Gastroesophageal sphincter (tissue), 4 donors: ENCODE measurements at regions not wholly inside any gene's neighbourhood (a gene's known extent, or its start where the extent isn't known, plus 50 kb on each side); places are given as distances from the start of the nearest gene placed in this dataset.
"Not testable (repeated sequence)": the region's sequence is repeated elsewhere in the genome, so short reads cannot be mapped to it uniquely, and the experiment has no call there.

ENCODE experiments used
- ATAC-seq: fragments of 150-250 bp; one replicate; pipeline ENCODE4 v1.9.1; 2016; ENCODE audit warnings: mild to moderate bottlenecking, moderate library complexity
- H3K27ac ChIP-seq, 4 donors: fragments of 200-600 bp; sonication (generic) in 3 of 4; 1 replicate in 3 of 4; 2 replicates in 1 of 4; pipeline ENCODE4 v1.5.1; 2016 to 2019
- H3K27me3 ChIP-seq: fragments of 200-600 bp; sonication (generic); one replicate; pipeline ENCODE4 v1.5.1; 2019
- H3K36me3 ChIP-seq, 2 donors: fragments of 200-600 bp; sonication (generic); one replicate each; pipeline ENCODE4 v1.5.1; 2019; ENCODE audit warnings: control low read depth in 1 of 2
- H3K4me1 ChIP-seq, 3 donors: fragments of 200-600 bp; sonication (generic); 1 replicate in 2 of 3; 2 replicates in 1 of 3; pipeline ENCODE4 v1.5.1; 2016 to 2019; ENCODE audit warnings: control low read depth in 2 of 3
- H3K4me3 ChIP-seq, 2 donors: fragments of 200-600 bp; sonication (generic); one replicate each; pipeline ENCODE4 v1.5.1; 2019; ENCODE audit warnings: mild to moderate bottlenecking in 1 of 2, moderate library complexity in 1 of 2
- H3K9me3 ChIP-seq, 3 donors: fragments of 200-600 bp; sonication (generic); one replicate each; pipeline ENCODE4 v1.5.1; 2017 to 2019; ENCODE audit warnings: control low read depth in 2 of 3
- EP300 ChIP-seq: sonication (generic); formaldehyde crosslinking; IDR thresholded peaks from one replicate; pipeline ENCODE4 v1.6.1; 2017; ENCODE audit warnings: antibody characterized with exemption, mild to moderate bottlenecking
- POLR2A ChIP-seq, 2 donors: fragments of 450-650 bp; IDR thresholded peaks; one replicate each; pipeline ENCODE4 v1.6.1; 2017; ENCODE audit warnings: antibody characterized with exemption in 2 of 2, mild to moderate bottlenecking in 2 of 2, moderate library complexity in 1 of 2
- POLR2AphosphoS5 ChIP-seq: sonication (generic); formaldehyde crosslinking; IDR thresholded peaks from one replicate; pipeline ENCODE4 v1.6.1; 2017; ENCODE audit warnings: antibody characterized with exemption
- WGBS, 2 donors: methylation state at CpG; one replicate each; pipeline ENCODE4 v1.1.5; 2018; ENCODE audit warnings: low coverage in 1 of 2; 5-methylcytosine and 5-hydroxymethylcytosine counted together
- TF ChIP-seq, protein P1 (sequence below), 4 experiments: fragments of 200-600 bp in 2 of 4; fragments of 450-650 bp in 2 of 4; sonication (generic) in 1 of 4; IDR thresholded peaks; one replicate each; pipeline ENCODE4 v1.5.1; 2017 to 2019; ENCODE audit warnings: antibody characterized with exemption in 4 of 4, mild to moderate bottlenecking in 2 of 4, moderate library complexity in 2 of 4

DNA sequence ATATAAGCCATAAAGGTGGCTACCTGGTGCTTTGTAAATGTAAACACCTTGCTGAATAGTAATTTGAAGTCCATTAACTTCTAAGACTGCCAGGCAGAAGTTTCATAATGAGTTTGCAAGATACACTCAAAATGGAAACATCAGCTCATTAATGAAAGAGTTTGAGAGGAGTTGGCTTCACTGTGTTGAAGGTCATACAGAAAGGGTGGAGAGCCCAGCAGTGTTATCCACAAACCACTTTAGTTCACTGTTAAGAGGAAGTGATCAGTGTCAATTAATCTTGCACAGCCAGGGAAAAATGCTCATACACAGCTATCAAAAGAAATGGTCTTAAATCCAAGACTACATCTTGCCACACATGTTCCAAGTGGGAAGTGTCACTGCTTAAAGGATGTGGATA lies 689.4 kb downstream of the JRKL start:
- no peak overlapping the region for H3K27ac ChIP-seq
- H3K36me3 ChIP-seq = no peaks in the 10 kb centered on the region
- TF ChIP-seq, protein P1, sequence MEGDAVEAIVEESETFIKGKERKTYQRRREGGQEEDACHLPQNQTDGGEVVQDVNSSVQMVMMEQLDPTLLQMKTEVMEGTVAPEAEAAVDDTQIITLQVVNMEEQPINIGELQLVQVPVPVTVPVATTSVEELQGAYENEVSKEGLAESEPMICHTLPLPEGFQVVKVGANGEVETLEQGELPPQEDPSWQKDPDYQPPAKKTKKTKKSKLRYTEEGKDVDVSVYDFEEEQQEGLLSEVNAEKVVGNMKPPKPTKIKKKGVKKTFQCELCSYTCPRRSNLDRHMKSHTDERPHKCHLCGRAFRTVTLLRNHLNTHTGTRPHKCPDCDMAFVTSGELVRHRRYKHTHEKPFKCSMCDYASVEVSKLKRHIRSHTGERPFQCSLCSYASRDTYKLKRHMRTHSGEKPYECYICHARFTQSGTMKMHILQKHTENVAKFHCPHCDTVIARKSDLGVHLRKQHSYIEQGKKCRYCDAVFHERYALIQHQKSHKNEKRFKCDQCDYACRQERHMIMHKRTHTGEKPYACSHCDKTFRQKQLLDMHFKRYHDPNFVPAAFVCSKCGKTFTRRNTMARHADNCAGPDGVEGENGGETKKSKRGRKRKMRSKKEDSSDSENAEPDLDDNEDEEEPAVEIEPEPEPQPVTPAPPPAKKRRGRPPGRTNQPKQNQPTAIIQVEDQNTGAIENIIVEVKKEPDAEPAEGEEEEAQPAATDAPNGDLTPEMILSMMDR (IDR thresholded peaks at IDR 0.05) = no peak
- TF ChIP-seq POLR2A (IDR thresholded peaks at IDR 0.05) = no peak
- no peak for TF ChIP-seq EP300
- no peak for TF ChIP-seq POLR2AphosphoS5
- no peaks in the 10 kb centered on the region for H3K27me3 ChIP-seq
- no peak overlapping the region for H3K4me3 ChIP-seq
- peaks cover 0 to 10% (median 0%) of the 10 kb centered on the region in 3 donors for H3K9me3 ChIP-seq
- no peak for ATAC-seq
- H3K4me1 ChIP-seq = no peaks in the 10 kb centered on the region

DNA sequence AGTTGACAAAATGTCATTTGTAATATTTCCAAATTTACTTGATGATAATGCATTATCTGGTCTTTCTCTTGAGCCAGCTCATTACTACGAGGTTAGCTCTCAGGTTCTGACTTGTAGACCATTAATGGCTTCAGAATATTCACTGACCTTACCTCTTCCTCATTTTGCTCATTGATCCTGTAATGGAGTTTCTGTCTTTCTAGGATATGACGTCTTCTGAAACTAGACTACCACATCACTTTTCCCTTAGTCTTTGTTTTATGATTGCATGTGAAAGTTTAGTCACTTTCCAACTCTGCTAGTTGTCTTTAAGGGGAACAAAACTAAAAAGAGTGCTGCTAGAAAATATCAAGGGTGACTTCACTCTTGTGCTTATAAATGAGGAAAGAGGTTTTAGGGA lies 697.6 kb downstream of the JRKL start:
- no peak for ATAC-seq
- no peak for TF ChIP-seq POLR2AphosphoS5
- TF ChIP-seq EP300 = no peak
- TF ChIP-seq, protein P1 (IDR thresholded peaks at IDR 0.05) = no peak
- no peak for TF ChIP-seq POLR2A (IDR thresholded peaks at IDR 0.05)
- whole genome bisulfite sequencing, 2 donors = 68 to 100% methylated on average over 1 to 2 of the region's 2 CpGs
- H3K9me3 ChIP-seq = no peaks in the 10 kb centered on the region
- no peaks in the 10 kb centered on the region for H3K36me3 ChIP-seq
- no peak overlapping the region for H3K4me3 ChIP-seq
- H3K4me1 ChIP-seq = no peaks in the 10 kb centered on the region
- H3K27me3 ChIP-seq = no peaks in the 10 kb centered on the region
- H3K27ac ChIP-seq = no peak overlapping the region

DNA sequence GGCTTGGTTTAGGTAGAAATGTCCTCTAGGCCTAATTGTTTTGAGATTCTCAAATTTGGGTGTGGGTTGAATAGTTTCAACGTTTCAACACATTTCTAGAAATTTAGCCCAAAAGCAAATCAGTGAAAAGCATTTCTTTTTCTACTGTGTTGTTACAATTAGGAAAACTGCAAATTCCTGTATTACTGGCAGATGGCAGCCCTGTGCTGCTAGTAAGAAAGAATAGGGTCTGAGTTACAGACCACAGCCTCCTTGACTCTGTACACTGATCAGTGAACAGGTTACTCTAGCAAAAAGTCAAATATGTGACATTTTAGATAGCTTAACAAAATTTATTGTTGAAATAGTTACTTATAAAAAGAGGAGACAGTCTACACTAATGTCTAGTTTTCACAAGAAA lies 703.0 kb downstream of the JRKL start:
- Histone ChIP-seq H3K27me3 (no peaks in the 10 kb centered on the region), H3K4me1 (no peaks in the 10 kb centered on the region), H3K4me3 (no peak overlapping the region), H3K27ac (no peak overlapping the region), H3K36me3 (no peaks in the 10 kb centered on the region), H3K9me3 (no peaks in the 10 kb centered on the region)
- no peak for TF ChIP-seq POLR2AphosphoS5
- TF ChIP-seq, protein P1 (IDR thresholded peaks at IDR 0.05) = no peak
- no peak for TF ChIP-seq POLR2A (IDR thresholded peaks at IDR 0.05)
- no peak for TF ChIP-seq EP300
- 65 to 71% methylated on average over 1 of the region's 1 CpG for WGBS, 2 donors
- no peak for ATAC-seq

DNA sequence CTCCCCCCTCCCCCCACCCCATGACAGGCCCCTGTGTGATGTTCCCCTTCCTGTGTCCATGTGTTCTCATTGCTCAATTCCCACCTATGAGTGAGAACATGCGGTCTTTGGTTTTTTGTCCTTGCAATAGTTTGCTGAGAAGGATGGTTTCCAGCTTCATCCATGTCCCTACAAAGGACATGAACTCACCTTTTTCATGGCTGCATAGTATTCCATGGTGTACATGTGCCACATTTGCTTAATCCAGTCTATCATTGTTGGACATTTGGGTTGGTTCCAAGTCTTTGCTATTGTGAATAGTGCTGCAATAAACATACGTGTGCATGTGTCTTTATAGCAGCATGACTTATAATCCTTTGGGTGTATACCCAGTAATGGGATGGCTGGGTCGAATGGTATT lies 712.4 kb downstream of the JRKL start:
- not testable (repeated sequence) for H3K9me3 ChIP-seq, H3K27ac ChIP-seq, ATAC-seq, H3K4me3 ChIP-seq, H3K36me3 ChIP-seq, H3K27me3 ChIP-seq, H3K4me1 ChIP-seq
- 100% methylated on average over 3 of the region's 3 CpGs; no CpG with 5 or more reads in 1 of the 2 donors for WGBS, 2 donors

DNA sequence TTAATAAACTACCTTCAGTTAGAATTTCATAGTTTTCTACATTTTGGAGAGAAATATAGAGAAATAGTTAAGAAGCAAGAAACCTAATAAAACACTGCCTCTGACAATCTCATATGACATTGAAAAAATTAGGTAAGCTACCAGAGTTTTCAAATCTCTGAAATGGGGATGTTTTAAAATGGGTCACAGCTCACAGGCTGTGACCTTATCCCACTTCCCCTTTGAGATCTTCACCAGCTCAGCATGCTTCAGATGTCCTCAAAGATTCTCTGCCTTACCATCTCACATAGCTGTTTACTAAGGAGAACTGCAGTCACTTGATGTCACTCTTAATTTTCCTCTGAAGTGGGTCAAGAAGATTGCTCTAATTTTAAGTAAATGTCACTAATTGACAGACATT lies 717.8 kb downstream of the JRKL start:
- TF ChIP-seq, protein P1 (IDR thresholded peaks at IDR 0.05) = no peak
- TF ChIP-seq EP300 (no peak), POLR2AphosphoS5 (no peak), POLR2A (IDR thresholded peaks at IDR 0.05) (no peak)

DNA sequence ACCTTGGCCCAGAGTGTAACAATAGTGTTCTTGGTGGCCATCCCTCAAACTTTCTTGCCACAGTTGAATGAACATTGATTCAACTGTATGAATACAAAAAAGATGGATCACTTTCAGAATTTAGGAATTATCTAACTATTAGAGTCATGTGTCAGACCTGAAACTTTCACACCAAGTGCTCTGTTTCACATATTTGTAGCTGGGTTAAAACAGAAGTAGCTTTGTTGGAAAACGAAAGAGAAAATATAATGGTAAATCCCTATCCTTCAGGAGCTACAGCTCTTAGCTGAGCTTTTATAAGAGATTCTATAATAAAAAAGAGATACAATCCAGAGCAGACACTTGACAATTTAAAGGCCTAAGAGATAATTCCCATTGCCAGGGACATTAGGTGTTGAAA lies 719.3 kb downstream of the JRKL start:
- 35 to 45% methylated on average over 1 of the region's 1 CpG for WGBS, 2 donors
- no peak overlapping the region for H3K27ac ChIP-seq
- no peak overlapping the region for H3K4me3 ChIP-seq
- TF ChIP-seq, protein P1 (IDR thresholded peaks at IDR 0.05) = no peak
- TF ChIP-seq POLR2A (IDR thresholded peaks at IDR 0.05) (no peak), POLR2AphosphoS5 (no peak), EP300 (no peak)
- H3K27me3 ChIP-seq = no peaks in the 10 kb centered on the region
- no peaks in the 10 kb centered on the region for H3K9me3 ChIP-seq
- no peaks in the 10 kb centered on the region for H3K36me3 ChIP-seq
- no peak for ATAC-seq
- no peaks in the 10 kb centered on the region for H3K4me1 ChIP-seq

More for the DNA sequence above, 717.8 kb downstream of the JRKL start:
- no peak overlapping the region for H3K4me3 ChIP-seq
- H3K27ac ChIP-seq = no peak overlapping the region
- H3K36me3 ChIP-seq = no peaks in the 10 kb centered on the region
- no peaks in the 10 kb centered on the region for H3K9me3 ChIP-seq
- H3K4me1 ChIP-seq = no peaks in the 10 kb centered on the region
- no peak for ATAC-seq
- H3K27me3 ChIP-seq = no peaks in the 10 kb centered on the region
